CD4-positive, alpha-beta T cell treated with Interleukin-15 for 1 hour (primary cell): ENCODE measurements at regions not wholly inside any gene's neighbourhood (a gene's known extent, or its start where the extent isn't known, plus 50 kb on each side); places are given as distances from the start of the nearest gene placed in this dataset.
"Not testable (repeated sequence)": the region's sequence is repeated elsewhere in the genome, so short reads cannot be mapped to it uniquely, and the experiment has no call there.

Experiments used
- DNase-seq: peaks from one replicate; pipeline ENCODE4 v3.0.0-alpha.2; 2020

DNA sequence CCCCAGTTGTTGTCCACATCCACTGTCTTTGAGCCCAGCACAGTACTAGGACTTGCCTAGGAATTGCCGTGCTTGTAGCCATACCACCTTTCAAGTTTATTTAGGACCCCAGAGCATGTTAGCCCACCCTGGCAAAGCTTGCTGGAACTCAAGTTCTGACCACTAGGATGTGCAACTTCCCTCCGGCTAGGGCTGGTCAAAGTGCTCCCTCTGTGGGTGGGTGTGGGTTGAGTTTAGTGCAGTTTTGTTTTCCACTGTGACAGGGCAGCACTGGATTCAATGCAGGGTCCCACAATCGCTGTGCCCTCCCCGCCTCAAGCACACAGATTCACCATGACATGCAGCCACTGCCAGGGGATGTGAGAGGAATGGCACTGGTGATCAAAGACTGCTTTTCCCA lies 96.0 kb downstream of the RASGEF1B start:
- no peak for DNase-seq

DNA sequence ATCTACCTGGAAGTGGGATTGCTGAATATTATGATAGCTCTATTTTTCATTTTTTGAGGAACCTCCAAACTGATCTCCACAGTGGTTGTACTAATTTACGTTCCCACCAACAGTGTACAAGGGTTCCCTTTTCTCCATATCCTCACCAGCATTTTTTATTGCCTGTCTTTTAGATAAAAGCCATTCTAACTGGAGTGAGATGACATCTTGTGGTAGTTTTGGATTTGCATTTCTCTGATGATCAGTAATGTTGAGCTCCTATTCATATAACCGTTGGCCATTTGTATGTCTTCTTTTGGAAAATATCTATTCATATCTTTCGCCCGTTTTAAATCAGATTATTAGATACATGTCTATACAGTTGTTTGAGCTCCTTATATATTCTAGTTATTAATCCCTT lies 101.8 kb downstream of the RASGEF1B start:
- no peak for DNase-seq

DNA sequence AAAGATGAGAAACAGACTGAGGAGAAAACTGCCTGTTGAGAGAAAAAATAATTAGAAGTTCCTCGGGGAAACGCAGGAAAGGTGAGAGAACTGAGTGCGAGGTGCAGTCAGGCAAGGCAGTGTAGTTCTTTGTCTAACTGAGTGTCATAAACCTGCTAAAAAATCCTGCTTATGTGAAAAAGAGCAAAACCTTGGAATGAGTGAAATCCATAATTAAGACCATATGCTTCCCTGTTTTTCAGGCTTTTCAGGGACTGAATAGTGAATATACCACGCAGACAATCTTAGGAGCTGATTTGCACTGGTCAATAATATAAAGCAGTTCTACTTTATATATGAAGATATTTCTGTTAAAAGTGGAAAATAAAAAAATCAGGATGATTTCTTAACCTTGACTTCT lies 104.9 kb downstream of the RASGEF1B start:
- DNase-seq = no peak

DNA sequence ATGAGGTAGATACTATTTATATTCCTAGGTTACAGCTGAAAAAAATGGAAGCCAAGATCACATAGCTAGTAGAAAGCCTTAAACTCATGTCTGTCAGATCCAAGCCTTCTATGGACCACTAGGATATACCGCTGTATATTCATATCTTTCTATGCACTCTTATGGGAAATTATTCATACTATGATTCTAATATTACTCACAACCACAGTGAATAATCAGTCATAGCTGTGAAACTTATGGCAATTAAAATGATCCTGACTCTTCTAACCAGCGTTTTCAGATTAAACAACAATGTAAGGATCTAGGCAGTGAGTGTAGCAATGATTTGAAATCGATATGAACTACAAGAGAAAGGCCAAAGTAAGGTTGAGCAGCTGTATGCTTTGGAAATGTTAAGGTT lies 111.0 kb downstream of the RASGEF1B start:
- no peak for DNase-seq

DNA sequence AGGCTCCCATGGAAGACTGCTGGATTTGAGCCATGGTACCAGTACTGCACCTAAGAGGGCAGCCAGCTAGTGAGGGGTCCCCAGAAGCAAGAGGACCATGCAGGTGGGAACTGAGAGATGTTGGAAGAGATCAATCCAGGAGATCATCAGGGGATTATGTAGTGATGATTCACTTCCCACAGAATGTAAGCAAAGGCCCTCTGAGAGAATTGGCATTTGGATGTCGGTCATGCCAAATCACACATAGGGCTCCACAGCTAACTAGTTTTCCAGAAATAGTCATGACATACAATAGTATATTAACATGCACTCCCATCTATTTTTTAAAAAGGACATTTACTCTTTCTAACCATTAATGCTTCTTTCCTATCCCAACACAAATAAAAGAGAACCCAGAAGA lies 112.5 kb downstream of the RASGEF1B start:
- no peak for DNase-seq

DNA sequence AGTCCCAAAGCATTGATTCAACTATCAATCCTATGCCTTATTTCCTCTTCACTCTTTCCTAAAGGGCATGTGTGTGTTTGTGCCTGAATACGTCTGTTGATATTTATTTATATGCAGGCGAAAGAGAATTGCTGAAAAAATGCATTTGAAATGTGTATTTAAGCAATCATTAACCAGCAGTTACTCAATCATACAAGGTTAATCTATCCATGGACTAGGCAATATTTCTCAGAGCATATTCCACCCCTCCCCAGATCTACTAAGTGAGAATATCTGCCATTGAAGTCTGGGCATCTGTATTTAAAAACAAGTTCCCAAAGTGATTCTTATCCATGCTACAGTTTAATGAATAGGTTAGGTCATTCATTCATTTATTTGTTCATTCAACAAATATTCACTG lies 113.6 kb downstream of the RASGEF1B start:
- DNase-seq = no peak

DNA sequence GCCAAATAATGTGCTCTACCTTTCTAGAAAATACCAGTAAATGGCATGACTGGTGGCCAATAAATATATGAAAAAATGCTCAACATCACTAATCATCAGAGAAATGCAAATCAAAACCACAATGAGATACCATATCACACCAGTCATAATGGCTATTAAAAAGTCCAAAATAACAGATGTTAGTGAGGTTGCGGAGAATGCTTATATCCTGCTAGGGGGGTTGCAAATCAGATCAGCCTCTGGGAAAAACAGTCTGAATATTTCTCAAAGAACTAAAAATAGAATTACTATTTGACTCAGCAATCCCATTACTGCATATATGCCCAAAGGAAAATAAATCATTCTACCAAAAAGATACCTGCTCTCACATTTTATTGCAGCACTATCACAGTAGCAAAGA lies 115.1 kb downstream of the RASGEF1B start:
- DNase-seq = no peak

DNA sequence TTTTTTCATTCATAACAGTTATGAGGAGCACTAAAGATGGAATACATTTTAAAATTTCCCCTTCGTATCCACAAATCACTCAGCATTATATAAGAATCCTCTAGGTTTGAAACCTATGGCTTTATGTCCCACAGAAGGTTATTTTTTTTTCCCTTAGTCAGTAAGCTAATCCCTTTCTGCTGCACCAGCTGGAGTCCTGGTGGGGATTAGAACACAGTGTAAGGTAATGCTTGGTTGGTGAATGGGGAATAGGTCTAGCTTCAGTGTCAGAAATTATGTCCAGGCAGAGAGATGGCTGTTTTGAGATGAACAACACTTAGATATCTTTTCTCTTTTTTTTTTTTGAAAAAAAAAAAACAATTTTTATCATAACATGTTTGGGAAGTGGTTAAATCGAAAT lies 116.6 kb downstream of the RASGEF1B start:
- DNase-seq = no peak

DNA sequence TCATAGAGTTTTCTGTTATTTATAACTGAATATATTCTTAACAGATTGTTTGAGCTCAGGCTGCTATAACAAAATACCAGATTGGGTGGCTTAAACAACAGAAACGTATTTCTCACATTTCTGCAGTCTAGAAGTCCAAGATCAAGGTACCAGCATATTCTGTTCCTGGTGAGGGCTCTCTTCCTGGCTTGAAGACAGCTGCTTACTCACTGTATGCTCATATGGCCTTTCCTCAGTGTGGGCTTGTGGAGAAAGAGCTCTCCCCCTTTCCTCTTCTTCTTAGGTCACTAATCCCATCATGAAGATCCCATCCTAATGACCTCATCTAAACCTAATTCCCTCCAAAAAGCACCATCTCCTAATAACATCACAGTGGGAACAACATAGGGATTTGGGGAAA lies 117.8 kb downstream of the RASGEF1B start:
- DNase-seq = no peak

DNA sequence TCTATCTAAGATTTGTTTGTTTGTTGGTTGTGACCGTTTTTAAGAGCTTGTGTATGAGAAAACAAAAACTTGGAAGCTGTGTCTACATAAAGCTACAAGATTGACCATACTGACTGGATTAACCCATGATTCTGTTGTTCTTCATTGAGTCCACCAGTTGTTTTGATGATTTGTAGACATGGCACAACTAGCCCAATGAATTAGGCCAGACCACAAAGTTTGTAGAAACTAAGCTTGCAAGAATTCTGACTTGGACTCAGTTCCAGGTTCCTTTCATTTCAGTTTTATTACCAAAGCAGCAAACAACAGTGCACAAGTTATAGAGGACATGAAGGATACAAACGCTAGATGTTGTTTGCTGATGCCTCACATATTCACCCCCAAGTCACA lies 119.3 kb downstream of the RASGEF1B start:
- no peak for DNase-seq

DNA sequence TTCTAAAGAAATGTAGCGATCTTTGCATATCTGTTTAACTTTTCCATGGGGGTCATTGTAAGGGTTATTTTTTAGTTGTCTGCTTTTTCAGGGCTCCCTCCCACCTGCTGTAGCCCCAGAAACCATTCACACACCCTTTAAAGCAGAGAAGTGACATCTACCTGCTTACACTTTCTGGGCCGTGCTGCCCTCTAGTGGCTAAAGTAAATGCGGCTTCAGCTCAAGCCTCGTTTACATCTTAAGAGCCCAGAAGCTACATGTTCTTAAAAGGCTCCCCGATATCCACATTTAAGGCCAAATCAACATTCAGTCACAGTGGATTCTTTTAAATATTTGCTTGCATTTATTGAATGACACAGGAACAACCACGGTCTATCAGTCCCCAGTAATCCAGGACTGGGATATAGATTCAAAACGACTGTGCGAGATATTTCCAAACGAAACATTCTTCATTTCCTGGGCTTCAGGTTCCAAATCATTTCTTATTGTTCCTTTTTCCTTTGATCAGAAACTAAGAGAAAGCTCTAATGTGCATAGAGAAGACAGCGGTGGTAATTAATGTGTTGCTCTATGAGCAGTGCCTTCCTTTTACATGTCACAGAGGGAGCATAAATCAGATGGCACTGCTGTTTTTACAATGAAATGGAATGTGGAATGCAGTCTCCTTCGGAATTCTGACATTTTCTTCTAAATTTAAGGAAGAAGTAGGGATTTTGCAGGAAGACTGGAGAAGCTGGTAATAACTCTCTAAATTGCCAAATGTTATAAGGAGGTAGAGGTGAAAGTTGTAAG lies 119.9 kb downstream of the RASGEF1B start:
- peak; percentile 36 for DNase-seq

DNA sequence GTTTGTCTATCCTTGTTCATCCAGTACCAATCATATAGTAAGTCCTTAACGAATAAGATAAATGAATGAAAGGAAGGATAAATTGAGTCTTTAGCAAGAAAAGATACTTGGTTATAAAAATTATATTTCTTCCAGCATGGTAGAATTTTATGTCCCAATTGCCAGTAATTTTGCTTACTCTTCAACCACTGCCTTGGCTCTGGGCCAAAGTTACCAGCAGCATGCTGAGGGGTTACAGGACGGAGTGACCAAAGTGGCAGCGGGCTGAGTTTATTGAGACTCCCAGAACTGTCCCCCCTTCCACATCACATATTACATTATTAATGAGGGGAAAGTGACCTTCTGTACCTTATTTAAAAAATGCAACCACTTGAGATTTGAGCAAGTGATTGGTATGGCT lies 121.7 kb downstream of the RASGEF1B start:
- no peak for DNase-seq

DNA sequence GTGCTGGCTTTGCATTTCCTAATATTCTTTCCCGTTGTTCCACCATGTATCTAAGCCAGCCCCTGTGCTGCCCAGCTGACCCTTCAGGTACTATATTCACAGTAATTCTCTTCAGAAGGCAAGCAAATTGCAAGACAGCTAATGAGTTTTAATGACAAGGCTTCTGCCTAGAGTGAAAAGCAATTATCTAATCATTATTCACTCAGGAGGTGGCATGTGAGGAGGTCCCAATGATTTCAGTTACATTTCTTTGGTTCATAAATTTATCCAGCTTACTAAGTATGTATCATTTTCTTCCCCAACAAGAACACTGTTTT lies 123.0 kb downstream of the RASGEF1B start:
- DNase-seq = no peak

DNA sequence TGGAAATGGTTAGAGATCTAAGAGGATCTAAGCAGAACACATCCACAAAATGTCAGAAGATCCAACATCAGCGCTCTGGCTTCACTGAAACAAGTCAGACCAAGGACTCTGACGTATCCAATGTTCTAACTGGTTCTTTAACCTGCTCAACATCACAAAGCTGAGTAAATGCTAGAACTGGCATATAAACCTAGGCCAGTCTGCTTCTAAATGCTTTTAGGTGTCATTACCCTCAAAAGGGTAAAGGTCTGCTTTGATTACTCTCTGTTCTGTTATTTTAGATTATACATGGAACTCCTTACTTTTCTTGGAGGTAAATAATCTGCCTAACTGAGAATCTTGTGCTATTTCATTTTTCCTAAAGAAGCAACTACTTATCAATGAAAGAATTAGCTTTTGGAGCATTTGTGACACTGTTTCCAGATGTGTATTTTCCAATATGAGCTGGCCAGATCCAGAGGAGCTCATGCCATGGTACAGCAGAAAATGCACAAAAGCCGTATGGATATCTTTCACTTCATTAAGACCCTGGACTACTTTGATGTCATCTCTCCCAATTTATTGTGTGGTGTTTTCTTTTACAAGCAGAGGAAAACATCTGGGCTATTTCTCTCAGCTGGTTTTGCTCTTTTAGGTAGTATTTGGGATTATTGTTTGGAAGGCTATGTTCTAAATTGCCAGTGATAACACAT lies 123.5 kb downstream of the RASGEF1B start:
- no peak for DNase-seq

DNA sequence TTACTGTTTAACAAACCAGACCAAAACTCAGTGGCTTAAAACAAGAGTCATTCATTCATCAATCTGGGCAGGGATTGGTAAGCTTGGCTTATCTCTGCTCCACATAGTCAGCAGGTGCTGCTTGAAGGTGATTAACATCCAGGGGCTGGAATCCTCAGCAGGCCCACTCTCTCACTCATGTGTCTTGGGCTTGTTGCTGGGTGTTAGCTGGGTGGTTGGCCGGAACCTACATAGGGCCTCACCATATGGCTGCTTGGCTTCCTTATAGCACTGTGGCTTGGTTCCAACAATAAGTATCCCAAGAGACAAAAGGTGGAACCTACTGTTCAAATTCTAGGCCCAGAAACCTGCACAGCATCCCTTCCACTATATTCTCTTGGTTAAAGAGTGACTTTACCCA lies 125.0 kb downstream of the RASGEF1B start:
- DNase-seq = no peak

DNA sequence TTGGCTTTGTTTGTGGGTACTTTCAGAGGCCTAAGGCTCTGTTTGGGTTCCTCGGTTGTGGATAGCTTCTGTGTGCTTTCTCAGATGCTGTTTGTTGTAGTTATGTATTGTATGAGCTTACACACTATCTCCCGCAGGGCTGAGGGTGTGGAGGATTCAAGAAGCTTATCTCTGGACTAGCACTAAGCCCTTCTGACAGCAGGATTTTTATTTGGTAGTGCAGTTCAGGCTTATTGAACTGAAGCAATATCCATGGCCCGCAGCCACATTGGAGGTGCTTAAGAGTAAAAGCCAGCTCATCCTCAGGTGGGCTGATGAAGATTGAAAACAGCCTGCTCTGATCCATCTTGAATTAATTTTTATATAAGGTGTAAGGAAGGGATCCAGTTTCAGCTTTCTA lies 128.2 kb downstream of the RASGEF1B start:
- no peak for DNase-seq

DNA sequence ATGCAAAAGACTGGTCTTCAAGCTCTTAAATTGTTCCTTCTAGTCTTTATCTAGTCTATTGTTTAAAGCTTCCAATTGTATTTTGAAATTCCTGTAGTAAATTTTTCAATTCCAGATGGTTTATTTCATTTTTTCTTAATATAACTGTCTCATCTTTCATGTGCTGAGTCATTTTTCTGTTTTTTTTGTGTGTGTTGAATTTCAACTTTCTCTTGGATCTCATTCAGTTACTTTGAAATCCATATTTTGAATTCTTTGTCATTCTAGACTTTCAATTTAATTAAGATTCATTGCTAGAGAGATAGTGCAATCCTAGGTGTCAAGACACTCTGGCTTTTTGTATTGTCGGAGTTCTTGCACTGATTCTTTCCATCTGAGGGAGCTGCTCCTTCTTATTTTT lies 128.0 kb upstream of the PRKG2 start:
- DNase-seq = no peak

DNA sequence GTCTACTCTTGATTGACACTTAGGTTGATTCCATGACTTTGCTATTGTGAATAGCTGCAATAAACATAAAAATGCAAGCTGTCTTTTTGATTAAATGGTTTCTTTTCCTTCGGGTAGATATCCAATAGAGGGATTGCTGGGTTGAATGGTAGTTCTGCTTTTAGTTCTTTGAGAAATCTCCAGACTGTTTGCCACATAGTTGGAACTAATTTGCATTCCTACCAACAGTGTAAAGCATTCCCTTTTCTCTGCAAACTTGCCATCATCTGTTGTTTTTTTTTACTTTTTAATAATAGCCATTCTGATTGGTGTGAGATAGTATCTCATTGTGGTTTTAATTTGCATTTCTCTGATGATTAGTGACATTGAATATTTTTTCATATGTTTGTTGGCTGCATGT lies 122.2 kb upstream of the PRKG2 start:
- DNase-seq = no peak

DNA sequence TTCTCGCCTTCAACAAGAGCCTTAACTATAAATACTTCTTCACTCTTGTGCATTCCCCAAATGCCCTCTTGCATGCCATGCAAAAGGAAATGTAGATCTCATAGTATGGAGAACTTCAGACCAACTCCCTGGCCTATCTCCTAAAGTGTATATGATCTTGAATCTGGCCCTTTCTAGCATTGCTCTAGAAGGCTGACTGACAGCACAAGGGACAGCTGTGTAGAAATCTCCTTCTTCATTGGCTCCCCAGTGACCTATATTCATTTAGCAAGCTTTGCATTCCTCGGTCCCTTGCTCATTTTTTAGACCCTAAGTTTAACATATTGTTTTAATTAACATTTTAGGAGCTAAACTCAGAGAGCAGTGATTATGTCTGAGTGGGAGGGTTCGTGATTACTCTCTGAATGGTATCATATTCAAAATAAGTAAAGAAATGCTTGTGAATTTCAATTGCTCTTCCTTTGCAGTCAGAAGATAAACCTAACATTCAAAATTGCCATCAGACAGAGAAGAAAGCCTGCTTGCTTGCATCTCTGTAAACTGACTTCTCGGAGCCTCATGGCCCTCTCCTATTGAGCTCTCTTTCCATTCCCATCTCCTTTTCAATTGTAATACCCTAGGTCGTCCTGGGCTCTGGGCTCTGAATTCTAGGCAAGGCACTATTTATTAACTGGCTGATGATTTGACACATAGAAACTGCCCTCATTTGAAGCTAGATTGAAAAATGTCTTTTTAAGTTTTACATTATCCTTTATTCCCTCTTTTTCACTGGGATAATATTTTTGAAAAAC lies 120.3 kb upstream of the PRKG2 start:
- DNase-seq = no peak

DNA sequence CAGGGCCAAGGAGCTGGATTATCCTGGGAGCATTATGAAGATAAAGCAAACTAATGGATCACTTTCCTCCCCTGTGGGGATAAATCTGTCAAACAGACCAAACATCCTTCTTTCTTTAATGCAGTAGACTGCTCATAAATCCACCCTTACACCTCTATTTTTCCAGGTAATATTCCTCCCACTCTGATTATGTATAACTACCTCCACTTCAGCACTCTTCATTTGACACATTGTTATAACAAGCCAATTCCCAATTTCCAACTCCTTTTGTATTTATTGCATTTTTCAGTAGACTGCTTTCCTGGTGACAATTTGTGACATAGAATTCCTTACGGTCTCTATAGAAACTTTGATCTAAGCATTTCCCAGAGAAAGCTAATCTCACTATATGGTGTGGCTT lies 115.0 kb upstream of the PRKG2 start:
- DNase-seq = no peak

DNA sequence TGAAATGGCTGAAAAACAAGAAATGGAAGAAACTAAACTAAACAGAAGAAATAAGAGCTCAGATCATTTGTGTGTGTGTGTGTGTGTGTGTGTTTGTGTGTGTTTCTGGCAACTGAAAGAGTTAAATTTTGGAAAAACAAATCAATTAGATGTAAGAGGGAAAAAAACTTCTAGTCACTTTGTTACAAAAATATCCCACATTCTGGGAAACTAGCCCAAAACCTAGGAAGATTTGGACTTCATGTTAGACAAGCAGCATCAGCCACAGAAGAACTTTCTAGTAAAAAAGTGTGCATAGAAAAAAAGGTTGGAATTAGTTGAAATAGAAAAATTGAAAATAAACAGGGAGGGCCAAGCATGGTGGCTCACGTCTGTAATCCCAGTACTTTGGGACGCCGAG lies 111.6 kb upstream of the PRKG2 start:
- no peak for DNase-seq

DNA sequence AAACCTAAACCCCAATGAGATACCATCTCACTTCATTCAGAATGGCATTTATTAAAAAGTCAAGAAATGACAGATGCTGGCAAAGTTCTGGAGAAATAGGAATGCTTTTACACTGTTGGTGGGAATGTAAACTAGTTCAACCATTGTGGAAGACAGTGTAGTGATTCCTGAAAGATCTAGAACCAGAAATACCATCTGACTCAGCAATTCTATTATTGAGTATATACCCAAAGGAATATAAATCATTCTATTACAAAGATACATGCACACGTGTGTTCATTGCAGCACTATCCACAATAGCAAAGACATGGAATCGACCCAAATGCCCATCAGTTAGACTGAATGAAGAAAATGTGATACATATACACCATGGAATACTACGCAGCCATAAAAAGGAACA lies 109.6 kb upstream of the PRKG2 start:
- not testable (repeated sequence) for DNase-seq

DNA sequence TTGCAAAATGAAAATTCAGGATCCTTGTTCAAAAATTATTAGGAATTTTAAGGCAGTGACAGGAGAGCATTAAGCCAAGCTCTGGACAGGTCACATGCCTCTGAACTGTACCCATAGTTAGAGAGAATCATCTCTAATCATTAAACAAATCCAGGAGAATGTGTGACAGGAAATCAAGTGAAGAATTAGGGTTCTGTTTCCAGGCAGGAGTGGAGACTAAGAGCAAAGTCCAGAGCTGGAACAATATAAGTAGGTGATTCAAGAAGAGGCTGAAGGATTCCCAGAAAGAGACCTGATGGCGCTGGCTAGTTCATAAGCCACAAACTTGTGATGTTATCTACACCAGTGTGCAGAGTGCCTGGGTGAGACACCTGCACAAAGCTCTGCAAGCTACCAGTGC lies 104.6 kb upstream of the PRKG2 start:
- no peak for DNase-seq

DNA sequence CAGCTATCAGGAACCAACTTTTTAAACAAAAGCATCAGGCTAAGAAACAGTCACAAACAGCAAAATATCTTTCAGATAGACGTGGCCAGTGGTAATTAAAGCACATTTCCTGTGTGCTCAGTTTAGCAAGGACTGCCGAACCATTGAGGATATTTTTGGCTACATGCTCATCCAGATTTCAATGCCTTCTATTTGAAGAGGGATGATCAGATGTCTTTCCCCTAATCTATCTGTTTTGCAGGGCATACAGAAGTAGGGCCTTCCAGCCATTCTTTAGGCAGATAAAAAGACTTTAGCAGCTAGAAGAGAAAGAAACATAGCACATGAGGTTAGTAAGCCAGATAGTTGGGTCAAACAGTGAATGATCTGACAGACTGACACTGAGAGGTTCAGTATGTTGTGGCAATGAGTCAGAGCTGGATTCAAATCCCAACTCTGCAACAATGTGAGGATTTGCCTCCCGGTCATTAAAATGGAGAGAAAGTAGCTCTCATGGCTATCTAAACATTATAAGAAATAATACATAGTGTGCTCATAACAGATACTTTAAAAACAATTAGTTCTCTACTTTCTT lies 100.0 kb upstream of the PRKG2 start:
- DNase-seq = no peak
